Esophagus muscularis mucosa (tissue), 4 donors: ENCODE measurements at regions not wholly inside any gene's neighbourhood (a gene's known extent, or its start where the extent isn't known, plus 50 kb on each side); places are given as distances from the start of the nearest gene placed in this dataset.

Experiments
- DNase-seq: peaks from one replicate; pipeline ENCODE4 v3.0.0-alpha.2; 2017; ENCODE audit errors: extremely low spot score
- H3K27ac ChIP-seq, 4 donors: fragments of 200-600 bp; sonication (generic); replicated peaks in 1 of 4; 1 replicate in 3 of 4; 2 replicates in 1 of 4; pipeline ENCODE4 v1.5.1; 2016 to 2019; ENCODE audit warnings: mild to moderate bottlenecking in 1 of 4
- H3K27me3 ChIP-seq, 4 donors: fragments of 200-600 bp; sonication (generic); one replicate each; pipeline versions ENCODE4 v1.5.1 to v1.6.0; 2016 to 2019
- H3K36me3 ChIP-seq, 4 donors: fragments of 200-600 bp; sonication (generic); one replicate each; pipeline ENCODE4 v1.5.1; 2016 to 2019
- H3K4me1 ChIP-seq, 4 donors: fragments of 200-600 bp; sonication (generic); one replicate each; pipeline ENCODE4 v1.5.1; 2016 to 2019
- H3K4me3 ChIP-seq, 4 donors: fragments of 200-600 bp; sonication (generic); 1 replicate in 2 of 4; 2 replicates in 2 of 4; pipeline ENCODE4 v1.5.1; 2016 to 2019; ENCODE audit warnings: mild to moderate bottlenecking in 4 of 4, moderate library complexity in 1 of 4
- H3K9me3 ChIP-seq, 4 donors: fragments of 200-600 bp; sonication (generic); 1 replicate in 3 of 4; 2 replicates in 1 of 4; pipeline ENCODE4 v1.5.1; 2016 to 2019
- CTCF ChIP-seq, 3 experiments: fragments of 200-600 bp in 2 of 3; fragments of 450-650 bp in 1 of 3; sonication (generic) in 2 of 3; IDR thresholded peaks; one replicate each; pipeline ENCODE4 v1.5.1; 2017 to 2019; ENCODE audit warnings: antibody characterized with exemption in 3 of 3, mild to moderate bottlenecking in 2 of 3, moderate library complexity in 1 of 3
- EP300 ChIP-seq: sonication (generic); formaldehyde crosslinking; IDR thresholded peaks from one replicate; pipeline ENCODE4 v1.6.1; 2017; ENCODE audit warnings: antibody characterized with exemption
- POLR2A ChIP-seq: fragments of 450-650 bp; IDR thresholded peaks from one replicate; pipeline ENCODE4 v1.6.1; 2017; ENCODE audit warnings: antibody characterized with exemption, moderate library complexity, mild to moderate bottlenecking, low read depth
- POLR2AphosphoS5 ChIP-seq, 2 donors: sonication (generic); formaldehyde crosslinking; IDR thresholded peaks; one replicate each; pipeline ENCODE4 v1.6.1; 2017; ENCODE audit warnings: antibody characterized with exemption in 2 of 2
- WGBS: methylation state at CpG from one replicate; pipeline ENCODE4 v1.1.5; 2018; 5-methylcytosine and 5-hydroxymethylcytosine counted together
- intact Hi-C: fragments of 100-400 bp; cut with DNase I; formaldehyde crosslinking; loops from one replicate; pipeline ENCODE4 v1.15.1; 2023

- Histone ChIP-seq H3K9me3 (peaks cover 0 to 15% (median 8%) of the 10 kb centered on the region in 4 donors), H3K36me3 (no peaks in the 10 kb centered on the region), H3K4me1 (peaks cover 0 to 5% (median 0%) of the 10 kb centered on the region in 4 donors), H3K27ac (no peak overlapping the region), H3K27me3 (peaks cover 0 to 18% (median 2%) of the 10 kb centered on the region in 4 donors), H3K4me3 (no peak overlapping the region)
- intact Hi-C loops: no loop called here
- 78% methylated on average over 5 of the region's 5 CpGs for WGBS
- no peak for TF ChIP-seq CTCF (IDR thresholded peaks at IDR 0.05)
- TF ChIP-seq EP300: no peak
- no peak for TF ChIP-seq POLR2A
- no peak for TF ChIP-seq POLR2AphosphoS5 (IDR thresholded peaks at IDR 0.05)
- DNase-seq: no peak
These were observed 171.7 kb upstream of the HS6ST1 start for GRCh38 chr2:128490321-128490720.

- 93% methylated on average over 11 of the region's 12 CpGs for WGBS
- TF ChIP-seq EP300 (no peak), POLR2A (no peak), POLR2AphosphoS5 (IDR thresholded peaks at IDR 0.05) (no peak), CTCF (IDR thresholded peaks at IDR 0.05) (no peak)
- peaks cover 0 to 6% (median 0%) of the 10 kb centered on the region in 4 donors for H3K4me1 ChIP-seq
- intact Hi-C loops: no loop called here
- H3K36me3 ChIP-seq: no peaks in the 10 kb centered on the region
- H3K27ac ChIP-seq: no peak overlapping the region
- no peak for DNase-seq
- H3K27me3 ChIP-seq: peaks cover 0 to 16% (median 2%) of the 10 kb centered on the region in 4 donors
- peaks cover 0 to 15% (median 8%) of the 10 kb centered on the region in 4 donors for H3K9me3 ChIP-seq
- no peak overlapping the region for H3K4me3 ChIP-seq
These were observed 172.4 kb upstream of the HS6ST1 start for GRCh38 chr2:128490881-128491691.

GRCh38 chr2:128491692-128492244 lies 173.1 kb upstream of the HS6ST1 start:
- peaks cover 0 to 13% (median 2%) of the 10 kb centered on the region in 4 donors for H3K27me3 ChIP-seq
- no peak overlapping the region for H3K4me3 ChIP-seq
- peaks cover 0 to 6% (median 0%) of the 10 kb centered on the region in 4 donors for H3K4me1 ChIP-seq
- no peak for DNase-seq
- intact Hi-C loops: no loop called here
- TF ChIP-seq EP300 (no peak), POLR2AphosphoS5 (IDR thresholded peaks at IDR 0.05) (no peak), POLR2A (no peak), CTCF (IDR thresholded peaks at IDR 0.05) (no peak)
- peaks cover 0 to 15% (median 8%) of the 10 kb centered on the region in 4 donors for H3K9me3 ChIP-seq
- H3K36me3 ChIP-seq: no peaks in the 10 kb centered on the region
- H3K27ac ChIP-seq: no peak overlapping the region
- WGBS: 98% methylated on average over 7 of the region's 7 CpGs

- Histone ChIP-seq H3K4me3 (no peak overlapping the region), H3K36me3 (no peaks in the 10 kb centered on the region), H3K27ac (no peak overlapping the region), H3K4me1 (peaks cover 0 to 6% (median 0%) of the 10 kb centered on the region in 4 donors), H3K9me3 (peaks cover 0 to 15% (median 8%) of the 10 kb centered on the region in 4 donors), H3K27me3 (peaks cover 0 to 13% (median 0%) of the 10 kb centered on the region in 4 donors)
- no peak for DNase-seq
- intact Hi-C loops: no loop called here
- 71% methylated on average over 31 of the region's 65 CpGs for WGBS
- no peak for TF ChIP-seq CTCF (IDR thresholded peaks at IDR 0.05)
- TF ChIP-seq POLR2AphosphoS5 (IDR thresholded peaks at IDR 0.05): no peak
- TF ChIP-seq EP300: no peak
- no peak for TF ChIP-seq POLR2A
These were observed 174.5 kb upstream of the HS6ST1 start for GRCh38 chr2:128492966-128493811.
